H1 (cell line): ENCODE measurements at regions not wholly inside any gene's neighbourhood (a gene's known extent, or its start where the extent isn't known, plus 50 kb on each side); places are given as distances from the start of the nearest gene placed in this dataset.

Experiments
- CTCF ChIA-PET: fragments of 300-600 bp; sonication (Branson Sonifier 250); formaldehyde crosslinking; loops from one replicate; lab custom pipeline; 2021; ENCODE audit not compliant: partially characterized antibody; lab: Charles Lee
- POLR2A ChIA-PET: fragments of 300-600 bp; sonication (Branson Sonifier 250); formaldehyde crosslinking; loops from one replicate; lab custom pipeline; 2021; ENCODE audit warnings: inconsistent platforms; ENCODE audit not compliant: partially characterized antibody; lab: Charles Lee
- DNase-seq, 2 experiments: peaks; one replicate each; pipeline versions ENCODE4 v3.0.0 to v3.0.0-alpha.2; 2010 to 2022; ENCODE audit warnings: low spot score in 2 of 2, low read depth in 1 of 2, mixed read lengths in 1 of 2
- FAIRE-seq: peaks from 2 replicates; lab custom pipeline; 2011; peaks lifted over from hg19 to GRCh38; lab: Jason Lieb, UNC
- H2AFZ ChIP-seq: 2 replicates; pipeline ENCODE4 v1.8.1; 2012; ENCODE audit warnings: low read length, inconsistent platforms
- H2AK5ac ChIP-seq: 2 replicates; pipeline ENCODE4 v1.6.1; 2013; ENCODE audit warnings: low read depth, low read length
- H2BK120ac ChIP-seq: replicated peaks from 2 replicates; pipeline ENCODE3; 2013; ENCODE audit warnings: low read depth, low read length, inconsistent platforms
- H2BK12ac ChIP-seq: 2 replicates; pipeline ENCODE4 v1.6.1; 2013; ENCODE audit warnings: low read depth, low read length
- H2BK15ac ChIP-seq: 2 replicates; pipeline ENCODE4 v1.6.1; 2013; ENCODE audit warnings: low read length
- H2BK20ac ChIP-seq: 2 replicates; pipeline ENCODE4 v1.6.1; 2013; ENCODE audit warnings: low read length
- H2BK5ac ChIP-seq: 2 replicates; pipeline ENCODE4 v1.6.1; 2013; ENCODE audit warnings: low read depth, low read length
- H3K14ac ChIP-seq: 2 replicates; pipeline ENCODE4 v1.6.1; 2013; ENCODE audit warnings: inconsistent platforms; ENCODE audit not compliant: insufficient read length
- H3K18ac ChIP-seq: 2 replicates; pipeline ENCODE4 v1.6.1; 2013; ENCODE audit warnings: low read length; ENCODE audit errors: extremely low read depth
- H3K23ac ChIP-seq: 2 replicates; pipeline ENCODE4 v1.6.1; 2013; ENCODE audit warnings: inconsistent platforms; ENCODE audit not compliant: insufficient read length
- H3K23me2 ChIP-seq: 2 replicates; pipeline ENCODE4 v1.6.1; 2013; ENCODE audit warnings: low read depth, low read length
- H3K27ac ChIP-seq: 2 replicates; pipeline ENCODE4 v1.6.1; 2011; ENCODE audit warnings: low read depth, low read length, inconsistent platforms
- H3K27me3 ChIP-seq, 4 experiments: replicated peaks in 1 of 4; 1 replicate in 1 of 4; 2 replicates in 3 of 4; pipeline versions ENCODE4 v1.6.1 to v1.8.1; 2011 to 2013; ENCODE audit warnings: low read length in 3 of 4, mild to moderate bottlenecking in 3 of 4, inconsistent platforms in 2 of 4, mixed read lengths in 2 of 4, moderate library complexity in 1 of 4; ENCODE audit not compliant: control insufficient read depth in 3 of 4, insufficient read depth in 3 of 4; ENCODE audit errors: extremely low read depth in 1 of 4
- H3K36me3 ChIP-seq, 4 experiments: 2 replicates each; pipeline versions ENCODE4 v1.6.1 to v1.8.1; 2011 to 2013; ENCODE audit warnings: mild to moderate bottlenecking in 4 of 4, low read length in 3 of 4, moderate library complexity in 2 of 4, control low read depth in 1 of 4, inconsistent platforms in 1 of 4; ENCODE audit not compliant: insufficient read depth in 4 of 4, control insufficient read depth in 2 of 4
- H3K4ac ChIP-seq: replicated peaks from 2 replicates; pipeline ENCODE3; 2013; ENCODE audit warnings: low read length, low read depth, mixed read lengths, inconsistent platforms; ENCODE audit not compliant: insufficient read length
- H3K4me1 ChIP-seq, 4 experiments: replicated peaks in 1 of 4; 1 replicate in 1 of 4; 2 replicates in 3 of 4; pipeline versions ENCODE4 v1.6.1 to v1.8.1; 2011 to 2013; ENCODE audit warnings: low read length in 3 of 4, inconsistent platforms in 2 of 4, mixed read lengths in 1 of 4; ENCODE audit not compliant: insufficient read depth in 4 of 4, control insufficient read depth in 3 of 4
- H3K4me2 ChIP-seq, 2 experiments: 2 replicates each; pipeline versions ENCODE4 v1.6.1 to v1.8.1; 2011 to 2013; ENCODE audit warnings: low read depth in 2 of 2, low read length in 2 of 2, control low read depth in 1 of 2, inconsistent platforms in 1 of 2, mild to moderate bottlenecking in 1 of 2; ENCODE audit not compliant: insufficient read depth in 1 of 2
- H3K4me3 ChIP-seq, 4 experiments: fragments of 200-600, 300-600 bp in 1 of 4; sonication (generic), shearing (Covaris generic), sonication (Bioruptor Twin) in 1 of 4; 2 replicates each; pipeline versions ENCODE4 v1.5.1 to v1.8.1; 2011 to 2016; ENCODE audit warnings: low read length in 4 of 4, low read depth in 3 of 4, control low read depth in 2 of 4, inconsistent platforms in 2 of 4, mild to moderate bottlenecking in 2 of 4, mixed read lengths in 1 of 4, moderate library complexity in 1 of 4; ENCODE audit not compliant: insufficient read depth in 2 of 4; ENCODE audit errors: extremely low read depth in 1 of 4
- H3K56ac ChIP-seq: replicated peaks from 2 replicates; pipeline ENCODE3; 2013; ENCODE audit warnings: low read depth, mild to moderate bottlenecking, mixed read lengths, low read length, inconsistent platforms; ENCODE audit not compliant: insufficient read length
- H3K79me1 ChIP-seq: 2 replicates; pipeline ENCODE4 v1.6.1; 2013; ENCODE audit warnings: low read depth, low read length, control low read depth
- H3K79me2 ChIP-seq, 2 experiments: 2 replicates each; pipeline versions ENCODE4 v1.6.1 to v1.8.1; 2012 to 2013; ENCODE audit warnings: low read length in 2 of 2, mild to moderate bottlenecking in 2 of 2, inconsistent platforms in 1 of 2; ENCODE audit not compliant: insufficient read depth in 2 of 2, control insufficient read depth in 1 of 2
- H3K9ac ChIP-seq, 4 experiments: replicated peaks in 1 of 4; 1 replicate in 1 of 4; 2 replicates in 3 of 4; pipeline versions ENCODE4 v1.6.1 to v1.8.1; 2011 to 2013; ENCODE audit warnings: low read depth in 3 of 4, low read length in 3 of 4, control low read depth in 2 of 4, mild to moderate bottlenecking in 2 of 4, moderate library complexity in 2 of 4, inconsistent platforms in 1 of 4; ENCODE audit errors: extremely low read depth in 1 of 4
- H3K9me3 ChIP-seq, 2 experiments: 2 replicates each; pipeline versions ENCODE4 v1.6.1 to v1.8.1; 2012 to 2013; ENCODE audit warnings: mild to moderate bottlenecking in 2 of 2, moderate library complexity in 2 of 2, control low read depth in 1 of 2, inconsistent platforms in 1 of 2, low read depth in 1 of 2, low read length in 1 of 2, mixed read lengths in 1 of 2; ENCODE audit not compliant: insufficient read depth in 2 of 2
- H4K20me1 ChIP-seq, 2 experiments: replicated peaks in 1 of 2; 2 replicates each; pipeline versions ENCODE3 to v1.8.1; 2011 to 2013; ENCODE audit warnings: inconsistent platforms in 2 of 2, low read length in 2 of 2, mild to moderate bottlenecking in 1 of 2; ENCODE audit not compliant: insufficient read depth in 2 of 2, control insufficient read depth in 1 of 2
- H4K5ac ChIP-seq: 2 replicates; pipeline ENCODE4 v1.6.1; 2013; ENCODE audit warnings: low read length, low read depth, mixed read lengths, inconsistent platforms; ENCODE audit not compliant: insufficient read length
- H4K8ac ChIP-seq: 2 replicates; pipeline ENCODE4 v1.8.0; 2013; ENCODE audit warnings: mild to moderate bottlenecking, moderate library complexity, low read length, inconsistent platforms; ENCODE audit not compliant: insufficient read depth; ENCODE audit errors: extremely low read depth
- H4K91ac ChIP-seq: replicated peaks from 2 replicates; pipeline ENCODE3; 2013; ENCODE audit warnings: low read length, mixed read lengths, inconsistent platforms; ENCODE audit not compliant: insufficient read length
- CBX5 ChIP-seq: fragments of 300-800, 300-1000 bp; sonication (generic); IDR thresholded peaks from 2 replicates; pipeline ENCODE4 v1.7.1; 2016; ENCODE audit warnings: antibody characterized with exemption, low read length, low read depth
- CEBPB ChIP-seq: IDR thresholded peaks from 2 replicates; pipeline ENCODE4 v1.6.1; 2012; ENCODE audit warnings: low read depth, low read length
- E2F6 ChIP-seq: IDR thresholded peaks from 2 replicates; pipeline ENCODE4 v1.6.1; 2012; ENCODE audit warnings: inconsistent platforms
- GABPA ChIP-seq: IDR thresholded peaks from 2 replicates; pipeline ENCODE4 v1.6.1; 2011; ENCODE audit warnings: mild to moderate bottlenecking, low read length, moderate library complexity, borderline replicate concordance; ENCODE audit not compliant: insufficient read depth
- HDAC6 ChIP-seq: IDR thresholded peaks from one replicate; pipeline ENCODE4 v1.7.1; 2012; ENCODE audit warnings: low read depth, mild to moderate bottlenecking, inconsistent platforms, low read length, moderate library complexity
- RXRA ChIP-seq: IDR thresholded peaks from 2 replicates; pipeline ENCODE4 v1.6.1; 2011; ENCODE audit warnings: low read depth, mild to moderate bottlenecking, low read length, moderate library complexity; ENCODE audit not compliant: insufficient read depth
- SP1 ChIP-seq: IDR thresholded peaks from 2 replicates; pipeline ENCODE4 v1.6.1; 2011; ENCODE audit warnings: low read depth, low read length
- SRF ChIP-seq: IDR thresholded peaks from 2 replicates; pipeline ENCODE4 v1.6.1; 2011; ENCODE audit warnings: mild to moderate bottlenecking, low read depth, low read length, moderate library complexity
- SUZ12 ChIP-seq: fragments of 200-600 bp; sonication (generic); IDR thresholded peaks from 2 replicates; pipeline ENCODE4 v1.6.1; 2012; ENCODE audit warnings: mild to moderate bottlenecking, inconsistent platforms, low read length, moderate library complexity, mixed read lengths
- TAF7 ChIP-seq: optimal IDR thresholded peaks from 2 replicates; pipeline ENCODE3; 2011; ENCODE audit warnings: low read depth, mild to moderate bottlenecking, inconsistent platforms, low read length, moderate library complexity, borderline replicate concordance
- TBP ChIP-seq: IDR thresholded peaks from 2 replicates; pipeline ENCODE4 v1.6.1; 2011; ENCODE audit warnings: low read depth, low read length, improper control_type of control experiment
- WGBS, 2 experiments: shearing (Covaris generic) in 1 of 2; methylation state at CpG; one replicate each; pipeline versions ENCODE4 v1.1.6 to v1.1.7; 2013 to 2015; ENCODE audit warnings: low lambda C conversion rate in 2 of 2, mixed read lengths in 2 of 2, inconsistent platforms in 1 of 2, low coverage in 1 of 2, missing lambda C conversion rate in 1 of 2; ENCODE audit not compliant: insufficient replicate concordance in 2 of 2, insufficient coverage in 1 of 2, insufficient read length in 1 of 2; ENCODE audit errors: extremely low coverage in 1 of 2, missing lambda C conversion rate in 1 of 2; 5-methylcytosine and 5-hydroxymethylcytosine counted together
- TF ChIP-seq, protein P1 (sequence below): IDR thresholded peaks from 2 replicates; pipeline ENCODE4 v1.6.1; 2012; ENCODE audit warnings: inconsistent platforms

DNA sequence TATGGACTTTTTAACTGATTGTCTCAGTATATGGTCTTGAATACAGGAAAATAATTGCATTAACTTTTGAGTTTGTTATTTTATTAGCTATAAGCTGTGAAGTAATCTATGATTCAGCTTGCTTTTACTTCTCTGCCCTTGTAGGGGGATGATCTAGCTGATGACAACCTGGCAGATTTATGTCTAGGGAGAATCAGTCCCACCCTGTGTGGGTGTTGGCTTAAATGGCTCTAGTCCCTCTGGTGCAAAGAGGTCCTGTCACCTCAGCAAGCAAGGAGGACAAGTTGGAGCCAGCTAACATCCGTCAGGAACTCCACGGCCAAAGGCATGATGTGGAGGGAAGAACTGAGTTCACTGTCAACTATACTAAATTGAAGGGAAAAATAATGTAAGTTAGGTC, 495.3 kb downstream of the BMP2 start:
- no peak overlapping the region for H3K9ac ChIP-seq
- H2BK15ac ChIP-seq, result no peak overlapping the region
- H3K4me2 ChIP-seq, result no peak overlapping the region
- no peak overlapping the region for H3K56ac ChIP-seq
- 86% methylated on average over 2 of the region's 2 CpGs; no CpG with 5 or more reads in 1 of the 2 experiments for WGBS, 2 experiments
- ChIA-PET CTCF (interaction anchor here (0.6 to 1.5 kb wide), 2 partner anchors 9 to 322 kb away, joined by 3 to 5 read pairs; no protein-coding TSS in a partner anchor), POLR2A (no interaction called here)
- no peak for DNase-seq
- no peak overlapping the region for H2AFZ ChIP-seq
- H3K4ac ChIP-seq, result no peak overlapping the region
- H3K23me2 ChIP-seq, result no peaks in the 10 kb centered on the region
- no peaks in the 10 kb centered on the region for H3K27me3 ChIP-seq
- H4K5ac ChIP-seq, result no peak overlapping the region
- no peak overlapping the region for H2BK12ac ChIP-seq
- peak overlapping the region; percentile 68; the same call in 1 of the 2 replicates for H3K18ac ChIP-seq
- no peak overlapping the region for H2BK20ac ChIP-seq
- no peak overlapping the region for H3K23ac ChIP-seq
- H4K8ac ChIP-seq, result no peak overlapping the region
- no peaks in the 10 kb centered on the region for H3K4me1 ChIP-seq
- H3K4me3 ChIP-seq, result no peak overlapping the region
- no peak for TF ChIP-seq TBP
- no peak for TF ChIP-seq SP1
- no peak for TF ChIP-seq RXRA
- TF ChIP-seq SRF, result no peak
- no peak for TF ChIP-seq HDAC6
- no peak for TF ChIP-seq GABPA
- TF ChIP-seq, protein P1, sequence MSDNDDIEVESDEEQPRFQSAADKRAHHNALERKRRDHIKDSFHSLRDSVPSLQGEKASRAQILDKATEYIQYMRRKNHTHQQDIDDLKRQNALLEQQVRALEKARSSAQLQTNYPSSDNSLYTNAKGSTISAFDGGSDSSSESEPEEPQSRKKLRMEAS, result no peak
- no peak for TF ChIP-seq SUZ12
- no peak for TF ChIP-seq E2F6
- TF ChIP-seq CBX5, result no peak
- TF ChIP-seq TAF7, result no peak
- TF ChIP-seq CEBPB, result no peak
- no peak overlapping the region for H2AK5ac ChIP-seq
- H3K27ac ChIP-seq, result no peak overlapping the region
- no peak overlapping the region for H4K91ac ChIP-seq
- H3K79me1 ChIP-seq, result no peaks in the 10 kb centered on the region
- no peak overlapping the region for H3K14ac ChIP-seq
- H3K36me3 ChIP-seq, result no peaks in the 10 kb centered on the region
- H2BK120ac ChIP-seq, result no peak overlapping the region
- no peaks in the 10 kb centered on the region for H4K20me1 ChIP-seq
- no peaks in the 10 kb centered on the region for H3K9me3 ChIP-seq
- FAIRE-seq, result no peak
- no peak overlapping the region for H2BK5ac ChIP-seq
- no peaks in the 10 kb centered on the region for H3K79me2 ChIP-seq
